OCI-LY3 (cell line): ENCODE measurements at regions not wholly inside any gene's neighbourhood (a gene's known extent, or its start where the extent isn't known, plus 50 kb on each side); places are given as distances from the start of the nearest gene placed in this dataset.

Experiments used
- H2AFZ ChIP-seq: fragments of 200-600, 300-600 bp; shearing (Covaris generic); 2 replicates; pipeline ENCODE4 v1.6.0; 2014; ENCODE audit warnings: antibody characterized with exemption, low read depth, low read length
- H3K27ac ChIP-seq: fragments of 200-600, 300-600 bp; sonication (generic); 2 replicates; pipeline ENCODE4 v1.5.1; 2014; ENCODE audit warnings: mild to moderate bottlenecking, low read length, moderate library complexity, mixed read lengths
- H3K27me3 ChIP-seq: fragments of 200-600, 300-600 bp; sonication (generic); 2 replicates; pipeline ENCODE4 v1.6.1; 2014; ENCODE audit warnings: low read depth, low read length, mixed read lengths
- H3K36me3 ChIP-seq: fragments of 200-600, 300-600 bp; sonication (generic); replicated peaks from 2 replicates; pipeline ENCODE3; 2014; ENCODE audit warnings: low read depth, low read length, mixed read lengths
- H3K4me1 ChIP-seq: fragments of 300-600, 200-600 bp; sonication (generic); 2 replicates; pipeline ENCODE4 v1.6.1; 2014; ENCODE audit warnings: low read length, mixed read lengths
- H3K4me2 ChIP-seq: fragments of 200-600, 300-600 bp; sonication (generic); 2 replicates; pipeline ENCODE4 v1.6.1; 2014; ENCODE audit warnings: low read length, mixed read lengths
- H3K4me3 ChIP-seq: fragments of 300-600, 200-600 bp; sonication (generic); 2 replicates; pipeline ENCODE4 v1.5.1; 2014; ENCODE audit warnings: antibody characterized with exemption, mild to moderate bottlenecking, low read length, moderate library complexity
- H3K79me2 ChIP-seq: fragments of 300-600, 200-600 bp; shearing (Covaris generic); 2 replicates; pipeline ENCODE4 v1.6.1; 2014; ENCODE audit warnings: mild to moderate bottlenecking, low read length, mixed read lengths
- H3K9ac ChIP-seq: fragments of 300-600, 200-600 bp; shearing (Covaris generic); 2 replicates; pipeline ENCODE4 v1.6.0; 2014; ENCODE audit warnings: mild to moderate bottlenecking, low read length, moderate library complexity
- H3K9me3 ChIP-seq: fragments of 200-600, 300-600 bp; shearing (Covaris generic); 2 replicates; pipeline ENCODE4 v1.6.1; 2014; ENCODE audit warnings: low read length, mixed read lengths; ENCODE audit not compliant: insufficient read depth
- H4K20me1 ChIP-seq: fragments of 200-600, 300-600 bp; sonication (generic); 2 replicates; pipeline ENCODE4 v1.6.1; 2016; ENCODE audit warnings: low read length, mixed read lengths; ENCODE audit not compliant: insufficient read depth
- EZH2phosphoT487 ChIP-seq: fragments of 200-600 bp; shearing (Covaris generic); IDR thresholded peaks from 2 replicates; pipeline ENCODE4 v1.6.1; 2018; ENCODE audit warnings: antibody characterized with exemption, mixed run types, low read depth
- TF ChIP-seq, protein P1 (sequence below): fragments of 200-600, 300-600 bp; sonication (generic); IDR thresholded peaks from 2 replicates; pipeline ENCODE4 v1.5.1; 2014; ENCODE audit warnings: antibody characterized with exemption, low read length, low read depth

DNA sequence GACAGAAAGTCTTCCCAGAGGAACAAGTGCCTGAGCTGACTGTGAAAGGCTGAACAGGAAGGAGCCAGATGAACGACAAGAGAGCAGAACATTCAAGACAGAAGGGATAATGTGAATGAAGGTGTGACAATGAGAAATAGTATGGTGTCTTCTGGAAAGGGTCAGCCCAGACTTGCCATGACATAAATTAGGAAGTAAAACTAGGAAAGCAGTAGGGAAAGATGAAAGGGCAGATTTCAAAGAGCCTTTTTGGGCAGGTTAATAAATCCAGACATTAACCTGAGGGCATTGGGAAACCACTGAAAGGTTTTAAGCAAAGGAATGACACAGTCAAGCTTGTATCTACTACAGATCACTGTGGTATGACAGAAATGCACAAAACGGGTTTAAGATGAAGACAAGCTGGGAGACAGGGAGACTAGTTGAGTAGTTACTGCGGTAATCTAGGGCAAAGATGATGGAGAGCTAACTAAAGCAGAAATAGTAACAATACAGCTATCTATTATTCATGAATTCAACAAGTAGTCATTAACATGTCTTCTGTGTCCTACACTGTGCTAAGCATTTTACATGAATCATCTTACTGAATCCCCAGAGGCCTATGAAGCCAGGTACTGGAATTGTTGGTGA is 580.9 kb upstream of the WWC1 start:
- Histone ChIP-seq H3K4me3 (no peak overlapping the region), H3K9ac (no peak overlapping the region)

GRCh38 chr5:167712986-167713585 is 578.4 kb upstream of the WWC1 start:
- Histone ChIP-seq H3K9ac (no peak overlapping the region), H3K36me3 (no peaks in the 10 kb centered on the region), H3K9me3 (no peaks in the 10 kb centered on the region), H2AFZ (no peak overlapping the region), H3K4me3 (no peak overlapping the region), H3K79me2 (no peaks in the 10 kb centered on the region), H3K27me3 (no peaks in the 10 kb centered on the region; the same call in 1 of the 2 replicates), H3K4me1 (no peaks in the 10 kb centered on the region), H3K27ac (no peak overlapping the region), H3K4me2 (no peak overlapping the region), H4K20me1 (no peaks in the 10 kb centered on the region)
- no peak for TF ChIP-seq EZH2phosphoT487
- TF ChIP-seq, protein P1, sequence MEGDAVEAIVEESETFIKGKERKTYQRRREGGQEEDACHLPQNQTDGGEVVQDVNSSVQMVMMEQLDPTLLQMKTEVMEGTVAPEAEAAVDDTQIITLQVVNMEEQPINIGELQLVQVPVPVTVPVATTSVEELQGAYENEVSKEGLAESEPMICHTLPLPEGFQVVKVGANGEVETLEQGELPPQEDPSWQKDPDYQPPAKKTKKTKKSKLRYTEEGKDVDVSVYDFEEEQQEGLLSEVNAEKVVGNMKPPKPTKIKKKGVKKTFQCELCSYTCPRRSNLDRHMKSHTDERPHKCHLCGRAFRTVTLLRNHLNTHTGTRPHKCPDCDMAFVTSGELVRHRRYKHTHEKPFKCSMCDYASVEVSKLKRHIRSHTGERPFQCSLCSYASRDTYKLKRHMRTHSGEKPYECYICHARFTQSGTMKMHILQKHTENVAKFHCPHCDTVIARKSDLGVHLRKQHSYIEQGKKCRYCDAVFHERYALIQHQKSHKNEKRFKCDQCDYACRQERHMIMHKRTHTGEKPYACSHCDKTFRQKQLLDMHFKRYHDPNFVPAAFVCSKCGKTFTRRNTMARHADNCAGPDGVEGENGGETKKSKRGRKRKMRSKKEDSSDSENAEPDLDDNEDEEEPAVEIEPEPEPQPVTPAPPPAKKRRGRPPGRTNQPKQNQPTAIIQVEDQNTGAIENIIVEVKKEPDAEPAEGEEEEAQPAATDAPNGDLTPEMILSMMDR = no peak

More for the DNA sequence above, 580.9 kb upstream of the WWC1 start:
- Histone ChIP-seq H3K27me3 (no peaks in the 10 kb centered on the region; the same call in 1 of the 2 replicates), H3K79me2 (no peaks in the 10 kb centered on the region), H3K9me3 (no peaks in the 10 kb centered on the region), H3K36me3 (no peaks in the 10 kb centered on the region), H3K27ac (no peak overlapping the region), H3K4me1 (no peaks in the 10 kb centered on the region), H2AFZ (no peak overlapping the region), H4K20me1 (no peaks in the 10 kb centered on the region), H3K4me2 (no peak overlapping the region)
- no peak for TF ChIP-seq EZH2phosphoT487
- TF ChIP-seq, protein P1 = no peak

DNA sequence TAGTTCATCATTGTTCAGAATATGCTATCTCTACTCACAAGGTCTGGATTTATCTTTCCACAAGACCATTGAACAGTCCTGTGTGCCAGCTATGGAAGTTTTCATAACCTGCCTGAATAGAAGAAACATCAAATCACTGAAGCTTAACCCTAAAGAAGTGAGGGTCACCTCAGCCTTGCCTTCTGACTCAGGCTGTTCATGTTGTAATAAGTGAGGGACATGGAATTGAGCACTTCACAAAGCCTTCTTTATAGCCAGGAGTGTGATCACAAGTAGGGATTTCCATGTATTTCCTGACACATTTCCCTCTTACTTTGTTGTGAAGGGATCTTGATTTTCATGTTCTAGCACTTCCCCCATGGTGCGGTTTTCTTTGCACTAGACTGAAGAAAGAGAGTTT is 577.5 kb upstream of the WWC1 start:
- Histone ChIP-seq H3K9me3 (no peaks in the 10 kb centered on the region), H3K4me1 (no peaks in the 10 kb centered on the region), H3K4me2 (no peak overlapping the region), H4K20me1 (no peaks in the 10 kb centered on the region), H3K27ac (no peak overlapping the region), H3K36me3 (no peaks in the 10 kb centered on the region), H2AFZ (no peak overlapping the region), H3K79me2 (no peaks in the 10 kb centered on the region), H3K4me3 (no peak overlapping the region), H3K27me3 (no peaks in the 10 kb centered on the region; the same call in 1 of the 2 replicates), H3K9ac (no peak overlapping the region)
- TF ChIP-seq, protein P1 = no peak
- no peak for TF ChIP-seq EZH2phosphoT487

GRCh38 chr5:167716126-167716775 is 575.2 kb upstream of the WWC1 start:
- Histone ChIP-seq H3K9ac (no peak overlapping the region), H2AFZ (no peak overlapping the region), H3K79me2 (no peaks in the 10 kb centered on the region), H3K27ac (no peak overlapping the region), H4K20me1 (no peaks in the 10 kb centered on the region), H3K4me3 (no peak overlapping the region), H3K36me3 (no peaks in the 10 kb centered on the region), H3K27me3 (no peaks in the 10 kb centered on the region), H3K9me3 (no peaks in the 10 kb centered on the region), H3K4me1 (no peaks in the 10 kb centered on the region), H3K4me2 (no peak overlapping the region)
- TF ChIP-seq, protein P1 = no peak
- no peak for TF ChIP-seq EZH2phosphoT487
